ENCODE measurements at regions not wholly inside any gene's neighbourhood (a gene's known extent, or its start where the extent isn't known, plus 50 kb on each side); places are given as distances from the start of the nearest gene placed in this dataset.

DNA sequence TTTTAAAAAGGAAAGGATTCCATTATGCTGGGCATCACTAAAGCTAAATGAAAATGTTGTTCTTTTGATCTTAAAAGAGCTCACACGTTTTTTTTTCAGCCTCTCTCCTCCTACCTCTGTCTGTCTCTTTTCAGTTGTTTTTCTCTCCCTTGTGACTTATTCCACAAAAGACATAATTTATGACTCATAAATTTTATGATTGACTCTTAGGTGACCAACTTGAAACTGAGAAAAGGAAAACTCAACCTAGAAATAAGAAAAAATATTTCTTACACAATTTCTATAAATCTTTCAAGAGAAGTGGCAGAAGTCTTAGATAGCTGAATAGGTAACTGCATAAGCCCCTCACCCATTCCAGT, 227.7 kb upstream of the DDHD1 start:
- TF ChIP-seq CTCF (IDR thresholded peaks at IDR 0.05; ENCODE audit: insufficient read depth, missing control alignments), result no peak
- no peak for FAIRE-seq
- DNase-seq (ENCODE audit: insufficient read length, low spot score), result no peak

DNA sequence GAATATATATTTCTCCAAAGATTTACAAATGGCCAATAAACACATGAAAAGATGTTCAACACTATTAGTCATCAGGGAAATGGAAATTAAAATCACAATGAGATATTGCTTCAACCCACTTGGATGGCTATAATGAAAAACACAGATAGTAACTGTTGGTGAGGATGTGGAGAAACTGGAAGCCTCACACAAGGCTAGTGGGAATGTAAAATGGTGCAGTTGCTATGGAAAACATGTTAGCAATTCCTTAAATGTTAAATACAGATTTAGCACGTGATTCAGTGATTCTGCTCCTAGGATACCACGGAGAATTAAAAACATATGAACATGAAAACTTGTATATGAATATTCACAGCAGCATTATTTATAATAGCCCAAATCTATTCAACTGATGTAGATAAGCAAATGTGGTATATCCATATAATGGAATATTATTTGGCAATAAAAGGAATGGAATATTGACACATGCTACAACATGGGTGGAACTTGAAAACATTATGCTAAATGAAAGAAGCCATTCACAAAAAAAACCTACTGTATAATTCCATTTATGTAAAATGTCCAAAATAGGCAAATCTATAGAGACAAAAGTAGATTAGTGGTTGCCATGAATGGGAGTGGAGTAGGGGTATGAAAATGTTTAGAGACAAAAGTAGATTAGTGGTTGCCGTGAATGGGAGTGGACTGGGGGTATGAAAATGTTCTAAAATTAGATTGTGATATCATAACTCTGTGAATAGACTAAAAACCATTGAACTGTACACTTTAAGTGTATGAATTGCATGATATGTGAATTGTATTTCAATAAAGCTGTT, 227.1 kb upstream of the DDHD1 start:
- FAIRE-seq, result no peak

GRCh38 chr14:53378142-53378541, 225.0 kb upstream of the DDHD1 start:
- FAIRE-seq (no peak), DNase-seq (ENCODE audit: insufficient read length, low spot score) (no peak)
- TF ChIP-seq CTCF (IDR thresholded peaks at IDR 0.05; ENCODE audit: insufficient read depth, missing control alignments), result no peak

More for the DNA sequence above, 227.1 kb upstream of the DDHD1 start:
- no peak for DNase-seq (ENCODE audit: insufficient read length, low spot score)
- no peak for TF ChIP-seq CTCF (IDR thresholded peaks at IDR 0.05; ENCODE audit: insufficient read depth, missing control alignments)

GRCh38 chr14:53376064-53376463, 222.9 kb upstream of the DDHD1 start:
- no peak for TF ChIP-seq CTCF (IDR thresholded peaks at IDR 0.05; ENCODE audit: insufficient read depth, missing control alignments)
- no peak for FAIRE-seq
- DNase-seq (ENCODE audit: insufficient read length, low spot score), result no peak

DNA sequence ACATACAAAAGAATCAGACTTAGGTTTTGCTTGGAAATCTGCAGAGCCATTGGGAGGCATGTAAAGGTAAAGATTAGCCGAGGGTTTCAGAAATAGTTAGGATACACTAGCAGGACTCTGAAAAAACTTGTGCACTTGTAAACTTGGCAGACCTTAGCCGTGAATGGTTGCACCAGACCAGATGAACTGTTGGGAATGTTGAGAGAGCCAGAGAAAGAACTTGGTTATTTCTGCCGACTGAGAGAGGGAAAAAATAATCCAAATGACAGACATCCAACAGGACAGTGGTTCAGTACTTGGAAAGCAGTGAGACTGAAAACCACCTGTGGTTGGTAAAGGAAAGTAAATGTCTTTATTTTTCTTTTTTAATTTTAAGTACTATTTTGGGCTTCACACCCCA, 222.5 kb upstream of the DDHD1 start:
- no peak for TF ChIP-seq CTCF (IDR thresholded peaks at IDR 0.05; ENCODE audit: insufficient read depth, missing control alignments)
- FAIRE-seq (no peak), DNase-seq (ENCODE audit: insufficient read length, low spot score) (no peak)

DNA sequence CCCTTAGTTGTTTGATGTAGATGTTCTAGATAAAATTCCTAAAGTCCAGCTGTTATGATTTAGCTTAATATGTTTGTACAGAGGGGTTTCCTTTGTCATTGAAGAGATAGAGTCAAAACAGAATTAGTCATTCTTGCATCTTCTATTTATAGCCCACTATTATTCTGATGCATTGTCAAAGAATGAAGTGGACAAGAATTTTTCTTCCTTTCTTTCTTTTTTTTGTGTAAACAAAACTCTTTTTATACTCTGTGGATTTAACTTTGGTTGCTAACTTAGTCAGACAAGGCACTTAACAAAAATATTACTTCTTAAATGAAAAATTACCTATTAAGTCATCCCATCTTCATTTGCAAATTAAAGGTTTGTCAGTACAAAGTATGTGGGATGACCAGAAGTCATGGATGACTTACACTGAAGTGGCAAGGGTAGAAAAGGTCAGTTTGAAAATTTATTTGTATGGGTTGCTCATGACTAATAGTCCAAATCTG, 215.6 kb upstream of the DDHD1 start:
- FAIRE-seq (no peak), DNase-seq (ENCODE audit: insufficient read length, low spot score) (no peak)
- TF ChIP-seq CTCF (IDR thresholded peaks at IDR 0.05; ENCODE audit: insufficient read depth, missing control alignments), result no peak

- no peak for TF ChIP-seq CTCF (IDR thresholded peaks at IDR 0.05; ENCODE audit: insufficient read depth, missing control alignments)
- DNase-seq (ENCODE audit: insufficient read length, low spot score) (no peak), FAIRE-seq (no peak)
These were observed 214.9 kb upstream of the DDHD1 start for GRCh38 chr14:53368066-53368465.

Measured in D721Med (cell line).